ENCODE measurements at regions not wholly inside any gene's neighbourhood (a gene's known extent, or its start where the extent isn't known, plus 50 kb on each side); places are given as distances from the start of the nearest gene placed in this dataset.

DNA sequence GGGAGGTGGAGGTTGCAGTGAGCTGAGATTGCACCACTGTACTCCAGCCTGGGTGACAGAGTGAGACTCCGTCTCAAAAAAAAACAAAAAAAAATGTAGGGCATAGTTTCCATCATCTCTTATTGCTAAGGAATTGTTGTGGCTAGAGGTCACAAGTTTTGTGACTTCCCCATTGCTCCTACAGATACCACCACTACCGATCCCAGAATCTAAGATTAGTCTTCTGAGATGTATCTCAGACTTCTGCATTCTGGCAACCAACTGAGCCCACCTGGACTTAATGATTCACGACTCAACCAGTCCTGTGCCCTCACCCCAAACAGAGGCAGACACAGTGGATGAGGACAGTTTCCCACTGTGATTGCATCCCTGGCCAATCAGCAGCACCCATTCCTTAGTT is 148.9 kb downstream of the NECTIN1 start:
- H3K4me3 Mint-ChIP-seq = no peak overlapping the region
- TF ChIP-seq, protein P1, sequence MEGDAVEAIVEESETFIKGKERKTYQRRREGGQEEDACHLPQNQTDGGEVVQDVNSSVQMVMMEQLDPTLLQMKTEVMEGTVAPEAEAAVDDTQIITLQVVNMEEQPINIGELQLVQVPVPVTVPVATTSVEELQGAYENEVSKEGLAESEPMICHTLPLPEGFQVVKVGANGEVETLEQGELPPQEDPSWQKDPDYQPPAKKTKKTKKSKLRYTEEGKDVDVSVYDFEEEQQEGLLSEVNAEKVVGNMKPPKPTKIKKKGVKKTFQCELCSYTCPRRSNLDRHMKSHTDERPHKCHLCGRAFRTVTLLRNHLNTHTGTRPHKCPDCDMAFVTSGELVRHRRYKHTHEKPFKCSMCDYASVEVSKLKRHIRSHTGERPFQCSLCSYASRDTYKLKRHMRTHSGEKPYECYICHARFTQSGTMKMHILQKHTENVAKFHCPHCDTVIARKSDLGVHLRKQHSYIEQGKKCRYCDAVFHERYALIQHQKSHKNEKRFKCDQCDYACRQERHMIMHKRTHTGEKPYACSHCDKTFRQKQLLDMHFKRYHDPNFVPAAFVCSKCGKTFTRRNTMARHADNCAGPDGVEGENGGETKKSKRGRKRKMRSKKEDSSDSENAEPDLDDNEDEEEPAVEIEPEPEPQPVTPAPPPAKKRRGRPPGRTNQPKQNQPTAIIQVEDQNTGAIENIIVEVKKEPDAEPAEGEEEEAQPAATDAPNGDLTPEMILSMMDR (IDR thresholded peaks at IDR 0.05; ENCODE audit: unreplicated experiment in 3 of 3) = no peak
- peaks cover 29% of the 10 kb centered on the region for H3K27me3 Mint-ChIP-seq (ENCODE audit: low read depth)
- H3K27ac Mint-ChIP-seq = no peak overlapping the region
- no peaks in the 10 kb centered on the region for H3K36me3 Mint-ChIP-seq (ENCODE audit: low read depth)
- H3K9me3 Mint-ChIP-seq = peaks cover 12% of the 10 kb centered on the region
- peaks cover 6% of the 10 kb centered on the region for H3K4me1 Mint-ChIP-seq

DNA sequence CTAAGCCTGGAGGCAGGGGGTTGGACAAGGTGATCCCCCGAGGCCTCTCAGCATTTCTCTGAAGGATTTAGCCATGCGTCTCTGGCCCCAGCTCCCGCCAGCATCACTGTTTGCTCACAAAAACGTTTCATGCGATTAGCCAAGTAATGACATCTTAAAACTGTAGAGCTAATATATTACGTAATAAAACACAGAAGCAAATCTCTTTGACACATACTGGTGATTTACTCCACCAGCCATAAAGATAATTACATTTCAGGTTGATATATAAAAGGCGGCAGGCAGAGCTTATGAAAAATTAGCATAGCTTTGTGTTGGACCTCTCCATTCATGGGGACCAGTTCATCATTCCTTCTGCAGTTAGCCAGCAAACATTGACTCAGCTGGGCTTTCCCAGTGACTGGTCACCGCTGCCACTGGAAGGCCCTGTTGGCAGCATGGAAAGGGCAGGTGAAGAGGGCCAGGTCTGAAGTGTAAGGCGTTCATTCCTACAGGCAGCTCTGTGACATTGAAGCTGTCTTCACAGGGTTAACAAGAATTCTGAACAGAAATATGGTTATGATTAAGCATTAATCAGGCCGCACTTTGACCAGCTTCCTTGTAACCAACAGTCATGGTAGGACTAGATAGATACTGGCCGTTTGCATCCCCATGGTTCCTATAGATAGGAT is 150.3 kb downstream of the NECTIN1 start:
- no peak overlapping the region for H3K4me3 Mint-ChIP-seq
- no peaks in the 10 kb centered on the region for H3K36me3 Mint-ChIP-seq (ENCODE audit: low read depth)
- H3K27me3 Mint-ChIP-seq (ENCODE audit: low read depth) = peaks cover 23% of the 10 kb centered on the region
- H3K4me1 Mint-ChIP-seq = no peaks in the 10 kb centered on the region
- TF ChIP-seq, protein P1 (IDR thresholded peaks at IDR 0.05; ENCODE audit: unreplicated experiment in 3 of 3) = no peak
- H3K27ac Mint-ChIP-seq = no peak overlapping the region
- peaks cover 12% of the 10 kb centered on the region for H3K9me3 Mint-ChIP-seq

DNA sequence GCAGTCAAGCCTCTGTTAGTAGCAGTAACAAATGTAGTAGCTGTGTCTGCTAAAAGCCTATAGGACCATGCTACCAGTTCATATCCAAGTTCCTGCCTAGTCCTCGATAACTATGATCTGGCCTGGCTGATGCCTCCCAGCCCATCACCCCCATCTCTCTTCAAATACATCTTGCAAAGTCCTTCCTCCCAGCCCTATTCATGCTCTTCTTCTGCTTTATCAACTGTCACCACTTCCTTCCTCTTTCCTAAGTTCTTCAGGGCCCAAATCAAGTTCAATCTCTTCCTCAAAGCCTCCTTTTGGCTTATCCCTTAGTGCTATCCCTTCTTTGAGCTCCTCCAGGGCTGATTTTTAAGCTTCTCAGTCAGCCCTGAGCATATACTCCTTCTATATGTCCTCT is 150.9 kb upstream of the THY1 start:
- Mint-ChIP-seq H3K4me3 (no peak overlapping the region), H3K27me3 (ENCODE audit: low read depth) (peaks cover 21% of the 10 kb centered on the region), H3K36me3 (ENCODE audit: low read depth) (no peaks in the 10 kb centered on the region), H3K27ac (no peak overlapping the region), H3K4me1 (peaks cover 1% of the 10 kb centered on the region), H3K9me3 (no peaks in the 10 kb centered on the region)
- TF ChIP-seq, protein P1 (IDR thresholded peaks at IDR 0.05; ENCODE audit: unreplicated experiment in 3 of 3) = no peak

DNA sequence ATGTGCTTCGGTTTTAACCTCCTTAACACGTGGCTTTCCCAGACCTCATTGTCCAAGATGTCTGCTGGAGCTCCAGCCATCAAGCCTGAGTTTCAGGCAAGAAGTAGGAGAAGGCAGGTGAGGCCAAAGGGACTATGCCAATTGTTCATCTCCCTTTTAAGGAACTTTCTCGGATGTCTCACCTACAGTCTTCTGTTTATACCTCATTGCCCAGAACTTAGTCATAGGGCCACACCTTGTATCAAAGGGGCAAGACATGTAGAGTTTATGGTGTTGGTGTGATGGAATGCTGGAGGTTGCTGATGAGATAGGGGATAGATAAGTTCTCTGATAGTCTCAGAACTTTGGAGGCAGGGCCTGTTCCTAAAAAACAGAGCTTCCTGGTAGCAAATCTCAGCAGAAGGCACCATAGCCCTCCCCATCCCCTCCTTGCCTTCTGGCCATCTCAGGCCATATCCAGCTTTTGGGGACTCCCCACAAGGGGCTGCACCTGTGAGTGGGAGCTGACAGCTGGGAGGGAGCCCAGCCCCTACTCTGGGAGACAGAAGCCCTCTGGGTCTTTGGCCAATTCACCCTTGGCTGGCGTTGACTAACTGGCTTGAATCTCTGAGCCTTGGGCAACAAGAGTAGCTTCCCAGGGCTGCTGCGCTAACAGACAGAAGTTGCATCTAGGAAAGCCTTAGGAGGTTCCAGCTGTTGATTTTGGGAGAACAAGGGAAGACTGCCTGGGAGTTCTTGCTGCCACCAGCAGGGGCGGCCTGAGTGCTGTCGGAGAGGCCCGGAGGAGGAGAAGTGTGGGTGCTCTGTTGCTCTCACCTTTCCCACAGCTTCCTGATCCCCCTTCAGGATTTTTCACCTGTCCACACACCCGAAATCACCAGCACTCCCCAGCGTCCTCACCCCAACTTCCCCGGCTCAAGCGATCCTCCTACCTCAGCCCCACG is 149.8 kb upstream of the THY1 start:
- H3K4me1 Mint-ChIP-seq = peaks cover 10% of the 10 kb centered on the region
- TF ChIP-seq, protein P1 (IDR thresholded peaks at IDR 0.05; ENCODE audit: unreplicated experiment in 3 of 3) = no peak

DNA sequence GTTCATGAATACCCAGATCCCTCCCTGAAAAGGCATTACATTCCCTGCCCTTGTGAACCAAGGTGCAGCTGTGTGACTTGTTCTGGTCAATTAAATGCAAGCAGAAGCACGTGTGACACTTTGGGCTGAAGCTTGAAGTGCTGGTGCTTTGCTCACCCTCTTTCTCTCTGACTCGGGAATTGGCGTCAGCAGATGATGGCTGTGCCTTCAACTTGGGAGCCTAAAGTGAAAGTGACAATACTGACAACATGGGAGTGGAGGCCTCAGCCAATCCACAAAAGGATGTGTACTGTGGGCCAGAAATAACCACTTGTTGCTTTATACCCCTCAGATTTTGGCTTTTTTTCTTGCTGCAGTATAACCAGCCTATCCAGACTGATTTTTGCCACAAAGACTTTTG is 148.3 kb upstream of the THY1 start:
- H3K36me3 Mint-ChIP-seq (ENCODE audit: low read depth) = no peaks in the 10 kb centered on the region
- H3K4me3 Mint-ChIP-seq = no peak overlapping the region
- peaks cover 17% of the 10 kb centered on the region for H3K27me3 Mint-ChIP-seq (ENCODE audit: low read depth)
- TF ChIP-seq, protein P1 (IDR thresholded peaks at IDR 0.05; ENCODE audit: unreplicated experiment in 3 of 3) = no peak
- H3K27ac Mint-ChIP-seq = no peak overlapping the region
- H3K9me3 Mint-ChIP-seq = peaks cover 2% of the 10 kb centered on the region
- H3K4me1 Mint-ChIP-seq = peaks cover 10% of the 10 kb centered on the region

More for the DNA sequence above, 149.8 kb upstream of the THY1 start:
- Mint-ChIP-seq H3K9me3 (no peaks in the 10 kb centered on the region), H3K27ac (no peak overlapping the region), H3K36me3 (ENCODE audit: low read depth) (no peaks in the 10 kb centered on the region), H3K4me3 (no peak overlapping the region), H3K27me3 (ENCODE audit: low read depth) (peaks cover 21% of the 10 kb centered on the region)
